GM21619 (cell line): ENCODE measurements at regions not wholly inside any gene's neighbourhood (a gene's known extent, or its start where the extent isn't known, plus 50 kb on each side); places are given as distances from the start of the nearest gene placed in this dataset.

Experiments
- ATAC-seq: cut with Tn5 transposase; IDR thresholded peaks from one replicate; pipeline ENCODE4 v1.9.1; 2021; ENCODE audit not compliant: unreplicated experiment

GRCh38 chrX:45261005-45261404 lies 60.3 kb upstream of the DIPK2B start:
- ATAC-seq = no peak

- no peak for ATAC-seq
These were observed 58.2 kb upstream of the DIPK2B start for GRCh38 chrX:45258731-45259402.
